HG03432 (cell line): ENCODE measurements at regions not wholly inside any gene's neighbourhood (a gene's known extent, or its start where the extent isn't known, plus 50 kb on each side); places are given as distances from the start of the nearest gene placed in this dataset.

Experiments
- ATAC-seq: cut with Tn5 transposase; IDR thresholded peaks from one replicate; pipeline ENCODE4 v1.9.1; 2021; ENCODE audit warnings: mild to moderate bottlenecking, moderate library complexity; ENCODE audit not compliant: unreplicated experiment

- no peak for ATAC-seq
These were observed 146.1 kb downstream of the PDHA2 start for GRCh38 chr4:95985791-95986550.

GRCh38 chr4:95987851-95988250 lies 148.0 kb downstream of the PDHA2 start:
- no peak for ATAC-seq

GRCh38 chr4:95998311-95998710 lies 158.4 kb downstream of the PDHA2 start:
- ATAC-seq: no peak

- no peak for ATAC-seq
These were observed 164.3 kb downstream of the PDHA2 start for GRCh38 chr4:96003951-96004740.

- no peak for ATAC-seq
These were observed 169.7 kb downstream of the PDHA2 start for GRCh38 chr4:96009427-96010119.

GRCh38 chr4:96012687-96013086 lies 172.8 kb downstream of the PDHA2 start:
- no peak for ATAC-seq

GRCh38 chr4:96016634-96017299 lies 176.9 kb downstream of the PDHA2 start:
- ATAC-seq: peak; percentile 97

GRCh38 chr4:96025011-96025410 lies 185.1 kb downstream of the PDHA2 start:
- ATAC-seq: no peak

GRCh38 chr4:96035727-96036126 lies 195.8 kb downstream of the PDHA2 start:
- peak; percentile 65 for ATAC-seq

GRCh38 chr4:96036781-96037180 lies 196.9 kb downstream of the PDHA2 start:
- ATAC-seq: no peak

- ATAC-seq: no peak
These were observed 197.8 kb downstream of the PDHA2 start for GRCh38 chr4:96037705-96038104.

GRCh38 chr4:96039217-96039616 lies 199.3 kb downstream of the PDHA2 start:
- ATAC-seq: no peak

- no peak for ATAC-seq
These were observed 200.0 kb downstream of the PDHA2 start for GRCh38 chr4:96039803-96040436.

GRCh38 chr4:96044971-96045370 lies 205.1 kb downstream of the PDHA2 start:
- ATAC-seq: no peak

GRCh38 chr4:96052827-96053226 lies 212.9 kb downstream of the PDHA2 start:
- no peak for ATAC-seq

GRCh38 chr4:96056346-96056934 lies 216.5 kb downstream of the PDHA2 start:
- no peak for ATAC-seq

GRCh38 chr4:96063639-96064038 lies 223.7 kb downstream of the PDHA2 start:
- no peak for ATAC-seq

- ATAC-seq: no peak
These were observed 233.6 kb downstream of the PDHA2 start for GRCh38 chr4:96073461-96073860.

- ATAC-seq: no peak
These were observed 252.3 kb downstream of the PDHA2 start for GRCh38 chr4:96092151-96092705.

- no peak for ATAC-seq
These were observed 253.2 kb downstream of the PDHA2 start for GRCh38 chr4:96093057-96093456.
